ENCODE measurements at regions not wholly inside any gene's neighbourhood (a gene's known extent, or its start where the extent isn't known, plus 50 kb on each side); places are given as distances from the start of the nearest gene placed in this dataset.

DNA sequence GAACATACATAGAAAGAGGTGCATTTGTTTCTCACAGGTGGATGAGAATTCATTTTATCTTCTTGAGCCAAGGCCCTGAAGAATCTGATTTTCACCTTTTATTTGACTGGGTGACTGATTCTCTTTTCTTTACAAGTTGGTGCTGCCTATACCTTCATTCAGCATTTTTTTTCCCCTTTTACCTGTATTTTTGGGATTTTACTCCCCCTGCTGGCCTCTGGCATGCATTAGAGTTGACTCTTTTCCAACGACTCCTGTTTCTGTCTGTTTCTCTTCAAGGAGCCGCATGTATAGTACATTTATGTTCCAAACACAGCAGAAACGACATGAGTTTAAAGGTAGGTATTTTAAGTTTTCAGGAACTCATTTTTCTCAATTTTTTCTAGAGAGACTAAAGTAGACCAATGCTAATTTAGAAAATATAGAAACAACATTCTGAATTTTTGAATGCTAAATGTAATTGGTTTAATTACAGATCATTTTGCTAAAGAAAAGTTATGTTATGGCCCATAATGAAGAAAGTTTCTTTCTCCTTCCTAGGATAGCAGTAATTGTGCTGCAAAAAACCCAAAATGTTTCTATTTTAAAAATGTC lies 149.8 kb upstream of the HDAC9 start:
- TF ChIP-seq CTCF (IDR thresholded peaks at IDR 0.05; ENCODE audit: insufficient read depth, low read depth, low read length, missing control alignments), result peak; percentile 88
- peak; percentile 51 for DNase-seq (ENCODE audit: low read depth)
- no peak overlapping the region for H3K4me3 ChIP-seq (ENCODE audit: low read length)

DNA sequence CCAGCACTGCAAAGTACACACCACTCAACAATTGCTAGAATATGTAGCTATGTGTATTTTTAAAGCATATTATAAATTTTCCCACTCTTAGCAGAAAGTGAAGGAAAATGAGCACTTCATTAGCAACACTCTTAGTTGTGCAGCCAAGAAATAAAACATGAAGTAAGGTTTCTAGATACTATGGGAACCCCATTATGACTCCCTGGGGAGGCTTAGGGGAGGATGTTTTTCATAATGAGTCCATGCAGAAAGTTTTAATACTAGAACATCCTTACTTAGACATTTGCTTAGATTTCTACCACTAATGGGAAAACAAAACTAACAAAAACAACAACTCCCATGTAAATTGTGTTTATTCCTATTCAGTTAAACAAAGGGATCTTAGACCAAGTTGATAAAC lies 148.4 kb upstream of the HDAC9 start:
- no peak for TF ChIP-seq CTCF (IDR thresholded peaks at IDR 0.05; ENCODE audit: insufficient read depth, low read depth, low read length, missing control alignments)
- no peak overlapping the region for H3K4me3 ChIP-seq (ENCODE audit: low read length)
- DNase-seq (ENCODE audit: low read depth), result no peak

GRCh38 chr7:18350678-18351077 lies 144.9 kb upstream of the HDAC9 start:
- DNase-seq (ENCODE audit: low read depth), result no peak
- TF ChIP-seq CTCF (IDR thresholded peaks at IDR 0.05; ENCODE audit: insufficient read depth, low read depth, low read length, missing control alignments), result no peak
- no peak overlapping the region for H3K4me3 ChIP-seq (ENCODE audit: low read length)

GRCh38 chr7:18352339-18353255 lies 143.0 kb upstream of the HDAC9 start:
- DNase-seq (ENCODE audit: low read depth), result peak; percentile 83
- peak; percentile 67 for TF ChIP-seq CTCF (IDR thresholded peaks at IDR 0.05; ENCODE audit: insufficient read depth, low read depth, low read length, missing control alignments)
- H3K4me3 ChIP-seq (ENCODE audit: low read length), result no peak overlapping the region

DNA sequence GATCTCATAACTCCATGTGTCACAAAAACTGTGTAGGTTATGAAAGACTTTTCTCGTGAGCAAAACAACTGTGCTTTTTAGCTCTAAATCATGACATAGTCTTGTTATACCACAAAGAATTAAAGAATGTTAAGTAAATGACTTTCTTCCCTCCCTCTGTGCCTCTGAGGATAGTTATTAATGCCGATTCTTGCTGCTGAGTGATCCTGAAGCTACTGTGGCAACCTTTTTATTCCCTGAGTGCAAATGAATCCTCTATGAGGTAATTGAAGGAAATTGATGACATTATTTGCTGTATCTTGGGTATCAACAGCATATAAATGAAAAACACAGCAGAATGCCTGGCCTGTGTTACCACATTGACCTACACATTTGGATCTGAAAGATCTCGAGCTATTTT lies 142.2 kb upstream of the HDAC9 start:
- no peak for DNase-seq (ENCODE audit: low read depth)
- no peak for TF ChIP-seq CTCF (IDR thresholded peaks at IDR 0.05; ENCODE audit: insufficient read depth, low read depth, low read length, missing control alignments)
- no peak overlapping the region for H3K4me3 ChIP-seq (ENCODE audit: low read length)

DNA sequence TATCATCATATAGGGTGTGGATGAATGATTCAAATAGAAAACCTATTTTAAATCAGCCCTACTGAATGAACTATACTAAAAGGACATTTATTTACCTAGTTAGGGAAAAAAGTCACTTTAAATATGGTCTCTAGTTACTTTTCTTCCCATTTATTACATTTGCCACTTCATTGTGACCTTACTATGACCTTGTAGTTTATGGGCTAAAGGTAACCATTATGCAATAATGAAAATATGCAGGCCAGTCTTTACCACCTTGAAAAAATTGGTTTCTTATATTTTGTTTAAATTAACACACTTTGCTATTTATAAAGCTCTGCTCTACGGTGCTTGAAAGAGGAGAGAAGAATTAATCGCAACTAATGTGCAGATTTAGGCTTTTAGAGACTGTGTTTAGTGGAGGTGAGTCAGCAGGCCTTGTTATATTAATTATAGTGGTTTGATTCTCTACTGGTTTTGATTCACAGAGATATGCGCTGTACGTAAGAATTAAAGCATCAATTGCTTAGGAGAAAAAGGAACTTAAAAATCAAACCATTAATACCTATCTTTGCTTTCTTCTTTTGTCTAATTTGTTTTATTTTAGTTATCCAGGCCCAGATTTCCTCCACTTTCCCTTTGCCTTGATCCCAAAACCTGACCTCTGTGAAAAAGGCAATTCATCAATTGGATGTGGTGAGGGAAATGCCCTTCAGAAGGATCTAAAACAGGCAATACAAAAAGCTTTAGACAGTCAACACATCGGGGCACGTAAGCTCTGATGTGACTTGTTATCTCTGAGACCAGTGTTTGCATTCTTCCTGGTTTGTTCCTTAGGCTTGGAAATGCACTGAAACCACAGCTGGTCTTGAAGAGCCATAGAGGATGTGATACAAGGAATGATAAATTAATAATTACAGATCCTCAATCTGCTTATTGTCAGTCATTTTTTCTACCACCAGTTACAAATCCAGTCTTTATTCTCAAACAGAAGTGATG lies 141.2 kb upstream of the HDAC9 start:
- H3K4me3 ChIP-seq (ENCODE audit: low read length), result no peak overlapping the region
- no peak for TF ChIP-seq CTCF (IDR thresholded peaks at IDR 0.05; ENCODE audit: insufficient read depth, low read depth, low read length, missing control alignments)
- no peak for DNase-seq (ENCODE audit: low read depth)

Data from epithelial cell of esophagus (primary cell).